Stimulated activated CD4-positive, alpha-beta T cell treated with anti-CD3 and anti-CD28 coated beads, Interleukin-1b, Interleukin-23, amount 100 ng/mL, for 48 hours (primary cell): ENCODE measurements at regions not wholly inside any gene's neighbourhood (a gene's known extent, or its start where the extent isn't known, plus 50 kb on each side); places are given as distances from the start of the nearest gene placed in this dataset.

Source experiments
- DNase-seq: peaks from one replicate; pipeline ENCODE4 v3.0.0-alpha.2; 2020

DNA sequence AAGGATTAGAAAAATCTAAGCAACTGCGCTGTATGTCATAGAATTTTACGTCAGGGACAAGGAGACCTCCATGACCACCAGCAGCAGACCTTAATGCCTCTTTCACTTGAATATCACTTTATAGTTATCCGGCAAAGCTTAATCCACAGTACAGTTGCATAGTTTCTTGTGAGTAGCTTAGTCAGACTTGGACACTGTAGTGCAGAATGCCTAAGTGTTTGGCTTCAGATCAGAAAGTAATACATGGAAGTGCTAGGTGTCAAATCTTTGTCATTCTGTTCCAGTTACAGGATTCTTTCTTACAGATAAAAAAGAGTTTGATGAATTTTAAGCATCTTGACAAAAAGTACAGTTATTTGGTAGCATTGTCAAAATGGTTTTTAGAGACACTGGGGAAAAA lies 239.9 kb upstream of the PAPPA start:
- DNase-seq: no peak

DNA sequence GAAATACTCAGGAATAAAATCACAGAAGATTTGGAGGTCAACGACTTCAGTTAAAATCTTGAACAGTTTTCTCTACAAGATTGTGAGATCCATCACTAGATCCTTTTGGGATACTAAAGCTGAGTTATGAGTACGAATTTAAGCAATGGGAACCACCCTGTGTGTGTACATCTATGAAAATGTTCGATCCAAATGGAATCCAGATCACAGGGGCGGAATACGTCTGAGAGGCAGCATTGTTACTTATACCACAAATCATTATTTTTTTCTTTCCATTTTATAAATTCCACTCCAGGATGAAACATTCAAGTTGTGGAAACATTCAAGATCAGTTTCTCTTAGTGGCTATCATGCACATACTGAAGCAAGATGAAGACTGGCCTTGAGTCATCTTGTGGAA lies 239.3 kb upstream of the PAPPA start:
- no peak for DNase-seq

DNA sequence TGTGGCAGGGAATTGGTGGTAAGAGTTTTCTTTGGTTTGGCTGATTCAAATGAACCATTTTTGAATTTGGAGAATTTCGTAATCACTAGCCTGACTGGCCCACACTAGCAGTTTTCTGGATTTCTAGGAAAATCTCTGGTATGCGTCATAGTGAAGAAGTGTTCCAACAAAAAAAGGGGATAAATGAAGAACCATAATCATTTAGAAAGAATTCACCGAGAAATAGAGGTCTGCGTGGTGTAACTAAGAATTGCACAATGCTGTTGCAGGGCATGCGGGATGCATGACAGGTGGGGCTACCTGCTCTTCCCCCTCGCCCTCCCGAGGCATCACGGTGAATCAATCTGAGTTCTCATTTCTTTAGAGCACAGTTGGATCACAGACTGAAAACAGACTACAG lies 232.3 kb upstream of the PAPPA start:
- no peak for DNase-seq

DNA sequence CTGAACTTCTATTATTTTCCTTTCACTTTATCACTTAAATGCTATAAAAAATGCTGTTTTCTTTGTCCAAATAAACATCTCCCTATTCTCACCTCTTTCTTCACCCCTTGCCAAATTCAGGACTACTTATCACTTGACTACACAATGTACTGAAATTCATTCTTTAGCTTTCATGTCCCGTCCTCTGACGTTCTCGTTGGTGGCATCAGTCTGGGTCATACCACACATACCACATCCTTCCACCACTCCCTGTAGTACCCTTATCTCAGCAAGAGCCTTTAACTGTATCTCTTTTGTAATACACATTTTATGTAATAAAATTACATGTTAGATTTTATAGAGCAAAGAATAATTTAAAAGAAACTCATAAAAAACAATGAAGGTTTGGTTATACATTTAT lies 231.1 kb upstream of the PAPPA start:
- DNase-seq: no peak

DNA sequence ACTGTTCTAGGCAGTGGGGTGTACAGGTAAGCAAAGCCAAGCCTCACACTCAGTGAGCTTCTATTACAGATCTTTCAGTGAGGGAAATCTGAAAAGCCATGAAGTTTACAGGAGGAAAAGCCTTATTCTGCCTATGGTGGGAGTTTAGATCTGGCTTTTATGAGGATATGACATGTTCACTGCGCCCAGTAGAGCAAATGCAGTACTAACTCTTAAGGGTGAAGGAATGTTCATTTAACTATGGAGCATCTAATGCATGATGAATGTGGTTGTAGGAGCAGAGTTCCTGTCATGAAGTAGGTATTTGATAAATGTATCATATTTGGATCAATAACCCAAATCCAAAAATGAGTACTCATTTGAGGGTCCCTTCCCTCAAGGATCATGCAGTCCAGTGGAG lies 230.2 kb upstream of the PAPPA start:
- DNase-seq: no peak

DNA sequence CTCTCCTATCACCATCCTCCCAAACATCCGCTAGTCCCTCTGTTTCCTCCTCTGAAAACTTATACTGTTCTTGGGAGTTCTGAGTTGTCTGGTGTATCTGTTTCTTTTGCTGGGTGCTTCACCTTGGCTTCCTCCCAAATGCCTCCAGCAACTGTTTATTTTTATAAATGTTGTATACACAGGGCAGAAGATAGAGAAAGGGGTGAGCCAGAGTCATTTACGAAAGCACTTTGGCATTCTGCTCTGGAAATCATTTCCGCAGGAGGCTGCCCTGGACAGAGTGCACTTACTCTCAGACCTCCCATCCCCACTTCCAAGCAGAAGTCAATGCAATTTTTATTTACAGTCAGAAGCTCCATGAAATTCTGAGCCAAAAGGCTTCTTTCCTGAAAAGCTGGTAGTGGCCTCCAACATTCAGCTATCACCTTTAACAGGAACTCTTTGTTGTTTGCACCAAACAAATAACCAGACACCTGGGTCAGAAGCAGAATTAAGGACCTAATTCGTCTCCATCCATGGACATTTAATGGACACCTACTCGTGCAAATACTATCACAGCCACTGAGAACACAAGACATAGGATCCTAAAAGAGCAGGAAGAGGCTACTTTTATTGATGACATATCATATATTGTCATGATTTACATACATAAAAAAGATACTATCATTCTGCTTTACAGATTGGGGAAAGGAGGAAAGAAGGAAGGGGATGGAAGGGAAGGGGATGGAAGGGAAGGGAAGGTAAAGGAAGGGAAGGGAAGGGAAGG lies 229.5 kb upstream of the PAPPA start:
- DNase-seq: no peak

DNA sequence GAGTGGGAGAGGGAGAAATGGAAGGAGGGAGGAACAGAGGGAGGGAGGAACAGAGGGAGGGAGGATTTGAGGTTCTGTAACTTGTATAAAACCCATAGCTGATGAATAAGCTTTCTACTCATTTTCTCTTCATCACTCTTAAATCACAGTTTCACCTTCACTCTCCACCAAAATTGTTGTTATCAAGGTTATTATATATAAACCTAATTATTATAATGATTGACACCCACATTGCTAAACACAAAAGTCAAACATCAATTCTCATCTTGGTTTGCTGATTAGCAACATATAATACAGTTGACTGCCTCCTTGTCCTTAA lies 229.0 kb upstream of the PAPPA start:
- no peak for DNase-seq

DNA sequence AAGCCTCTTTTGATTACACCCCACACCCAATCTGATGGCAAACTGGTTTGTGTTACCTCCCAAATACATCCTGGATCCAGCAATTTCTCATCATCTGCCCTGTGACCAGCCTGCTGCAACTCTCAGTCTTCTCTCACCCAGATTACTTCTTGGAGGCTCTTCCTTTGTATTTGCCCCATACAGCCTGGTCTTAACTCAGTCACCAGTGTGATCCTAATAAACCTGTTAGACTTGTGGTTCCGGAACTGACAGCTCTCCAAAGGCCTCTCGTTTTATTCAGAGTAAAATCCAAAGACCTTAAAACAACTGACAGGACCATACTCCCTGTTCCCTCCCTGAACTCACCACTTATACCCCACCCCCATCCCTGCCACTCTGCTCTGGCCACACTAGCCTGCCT lies 228.2 kb upstream of the PAPPA start:
- no peak for DNase-seq

DNA sequence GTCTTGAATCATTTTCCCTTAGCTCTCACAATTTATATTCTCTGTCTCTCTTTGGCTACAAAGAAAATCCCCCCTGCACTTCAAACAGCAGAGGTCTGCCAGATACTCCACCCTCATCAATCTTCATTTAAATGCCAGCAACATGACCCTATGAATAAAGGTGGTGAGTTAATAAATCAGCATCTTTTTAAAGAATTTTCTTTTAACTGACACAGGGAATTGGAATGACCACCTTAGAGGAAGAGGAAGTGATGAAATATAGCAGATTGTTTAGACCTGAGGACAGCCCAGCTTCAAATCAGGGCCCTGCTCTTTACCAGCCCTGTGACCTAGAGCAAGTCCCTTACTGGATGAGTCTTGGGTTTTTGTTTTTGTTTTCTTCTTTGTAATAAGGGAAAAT lies 223.1 kb upstream of the PAPPA start:
- no peak for DNase-seq

DNA sequence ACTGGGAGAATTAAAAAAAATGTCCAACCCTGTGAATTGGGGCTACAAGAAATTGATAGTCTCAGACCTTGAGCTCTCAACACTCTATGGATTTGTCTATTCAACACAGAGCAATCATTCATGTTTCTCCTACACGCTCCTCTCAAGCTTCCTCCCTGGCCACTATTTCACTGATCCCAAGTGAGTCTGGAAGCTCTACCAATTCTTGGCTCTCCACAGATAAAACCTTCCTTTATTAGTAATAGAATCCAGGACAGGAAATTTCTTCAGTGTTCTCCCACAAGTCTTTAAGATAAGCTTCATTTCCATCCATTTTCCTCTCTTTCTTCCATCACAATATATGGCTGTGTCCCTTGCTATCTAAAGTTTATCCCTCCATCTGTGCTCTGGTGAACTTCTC lies 215.1 kb upstream of the PAPPA start:
- no peak for DNase-seq

DNA sequence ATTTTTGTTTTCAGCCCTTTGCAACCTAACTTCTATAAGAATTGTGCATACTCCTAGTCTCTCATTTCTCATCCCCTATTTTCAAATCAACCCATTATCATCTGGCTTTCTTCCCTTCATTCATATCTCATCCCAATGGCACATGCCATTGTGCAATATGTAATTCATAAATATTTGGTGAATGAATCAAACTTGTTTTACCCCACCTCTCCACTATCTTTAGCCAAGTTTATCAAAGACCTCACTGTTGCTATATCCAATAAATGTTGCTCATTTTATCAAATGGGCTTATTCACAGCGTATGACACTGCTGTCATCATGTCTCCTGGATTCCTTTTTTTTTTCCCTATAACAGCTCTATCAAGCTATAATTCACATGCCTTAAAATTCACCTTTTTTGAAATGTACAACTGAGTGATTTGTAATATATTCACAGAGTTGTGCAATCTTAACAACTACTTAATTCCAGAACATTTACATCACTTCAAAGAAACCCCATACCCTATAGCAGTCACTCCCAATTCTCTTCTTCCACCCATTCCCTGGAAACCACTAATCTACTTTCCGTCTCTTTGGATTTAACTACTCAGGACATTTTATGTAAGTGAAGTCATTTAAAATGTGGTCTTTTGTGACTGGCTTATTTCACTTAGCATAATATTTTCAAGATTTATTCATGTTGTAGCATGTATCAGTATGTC lies 214.4 kb upstream of the PAPPA start:
- DNase-seq: no peak

DNA sequence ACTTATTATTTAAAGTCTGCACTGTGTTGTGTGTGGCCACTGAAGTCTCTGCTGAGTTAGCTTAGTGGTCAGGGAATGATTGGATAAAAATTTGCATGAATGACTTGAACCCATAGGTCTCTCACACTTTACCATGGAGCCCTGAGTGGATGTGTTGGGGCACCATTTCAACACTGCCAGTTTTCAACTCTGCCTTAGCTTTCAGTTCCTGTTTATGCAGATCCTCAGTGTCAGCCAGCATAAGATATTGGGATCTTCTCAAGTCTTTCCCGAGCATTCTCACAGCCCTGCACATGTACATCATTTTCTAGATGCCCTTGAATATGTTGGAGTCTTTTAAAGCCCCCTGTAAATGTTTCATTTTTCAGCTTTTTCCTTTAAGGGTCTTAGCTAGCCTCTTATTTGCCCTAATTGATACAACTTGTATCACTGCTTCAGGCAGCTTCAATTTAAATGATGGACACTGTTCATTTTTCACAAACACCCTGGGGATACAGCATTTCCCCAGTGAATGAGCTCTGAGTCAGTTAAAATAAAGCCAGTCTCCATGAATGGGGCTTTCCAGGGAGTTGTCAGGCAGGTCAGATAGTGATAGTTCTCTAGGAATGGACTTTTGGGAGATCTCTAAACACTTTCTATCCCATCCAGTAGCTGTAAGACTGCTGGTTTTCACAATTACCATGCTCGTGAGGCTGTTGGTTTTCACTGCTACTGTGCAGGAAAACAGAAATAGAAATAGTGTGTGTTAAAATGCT lies 211.9 kb upstream of the PAPPA start:
- DNase-seq: no peak

DNA sequence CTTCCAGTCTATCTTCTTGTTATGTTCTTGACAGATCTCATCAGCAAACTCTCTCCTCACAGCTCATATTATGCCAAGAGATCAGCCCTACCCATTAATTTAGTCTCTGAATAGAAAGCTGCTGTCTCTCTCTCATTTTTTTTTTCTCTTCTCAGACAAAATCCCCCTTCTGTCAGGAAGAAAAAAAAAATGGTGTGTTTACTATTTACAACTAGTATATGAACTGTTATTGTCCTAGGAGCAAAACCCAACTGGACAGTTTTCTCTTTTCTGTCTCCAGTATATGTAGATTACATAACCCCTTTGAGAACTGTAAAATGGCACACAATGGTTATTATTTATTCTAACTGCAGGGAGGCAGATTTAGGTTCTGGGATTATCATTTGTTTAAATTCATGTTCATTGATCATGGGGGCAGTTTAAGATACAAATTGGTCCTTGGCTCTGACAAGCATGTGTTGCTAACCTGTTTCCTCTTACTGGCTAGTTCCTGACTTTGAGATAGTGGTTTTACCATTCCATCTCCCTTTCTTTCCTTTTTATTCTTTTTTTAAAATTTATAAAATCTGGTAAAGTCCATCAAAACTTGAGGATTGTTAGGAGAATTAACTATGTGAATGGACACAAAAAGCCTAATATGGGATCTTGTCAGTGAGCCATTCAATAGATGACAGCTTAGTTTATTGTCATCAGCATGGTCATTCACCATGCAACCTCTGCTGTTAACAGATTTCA lies 210.0 kb upstream of the PAPPA start:
- no peak for DNase-seq

DNA sequence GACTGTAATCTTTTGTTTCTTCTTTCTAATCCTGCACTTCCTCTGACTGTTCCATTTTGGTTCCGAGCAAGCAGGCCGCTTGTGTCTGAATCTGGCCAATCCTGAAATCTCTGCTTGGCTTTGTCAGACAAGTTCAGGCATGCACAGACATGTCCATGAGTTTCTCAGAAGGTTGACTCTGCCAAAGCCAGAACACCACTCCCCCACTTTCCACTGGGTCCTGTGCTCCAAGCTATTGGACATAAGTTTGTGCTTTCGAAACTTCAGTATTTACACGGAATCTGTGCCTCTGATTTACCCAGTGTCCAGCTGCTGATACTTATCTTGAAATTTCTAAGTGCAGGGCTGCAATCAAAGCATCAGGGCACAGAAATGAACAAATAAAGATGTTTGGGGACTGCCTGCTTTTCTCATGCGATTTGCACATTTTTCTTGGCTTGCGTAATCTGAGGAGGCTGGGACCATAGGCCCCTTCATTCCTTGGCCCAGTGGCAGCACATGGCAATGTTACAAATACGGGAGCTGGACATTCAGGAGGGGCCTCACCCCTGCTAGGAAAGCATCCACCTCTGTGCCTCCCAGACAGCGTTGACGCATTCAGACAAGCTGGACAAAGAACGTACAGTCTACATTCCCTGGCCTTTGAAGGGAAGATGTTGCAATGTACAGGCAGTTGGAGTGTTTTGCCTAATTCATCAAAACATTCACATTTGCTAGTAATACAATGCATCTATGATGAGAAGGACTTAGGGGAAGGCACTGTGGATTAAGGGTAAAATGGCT lies 209.2 kb upstream of the PAPPA start:
- DNase-seq: no peak

DNA sequence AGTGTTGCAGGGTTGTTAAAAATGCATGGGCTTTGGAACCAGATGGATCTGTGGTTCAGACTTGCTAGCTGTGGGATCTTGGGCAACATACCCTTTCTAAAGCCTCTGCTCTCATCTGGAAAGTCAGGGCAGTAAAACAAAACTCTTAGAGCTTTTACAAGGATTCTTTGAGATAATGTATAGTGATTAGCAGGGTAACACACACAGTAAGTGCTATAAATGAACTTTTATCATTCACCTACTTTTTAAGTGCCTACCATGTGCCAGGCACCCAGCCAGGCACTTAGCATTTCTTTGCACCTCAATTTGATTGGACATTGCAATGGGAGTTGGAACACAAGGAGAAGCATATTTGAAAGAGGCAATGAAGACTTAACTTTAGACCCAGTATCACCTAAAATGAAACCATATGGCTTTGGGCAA lies 208.6 kb upstream of the PAPPA start:
- DNase-seq: no peak

DNA sequence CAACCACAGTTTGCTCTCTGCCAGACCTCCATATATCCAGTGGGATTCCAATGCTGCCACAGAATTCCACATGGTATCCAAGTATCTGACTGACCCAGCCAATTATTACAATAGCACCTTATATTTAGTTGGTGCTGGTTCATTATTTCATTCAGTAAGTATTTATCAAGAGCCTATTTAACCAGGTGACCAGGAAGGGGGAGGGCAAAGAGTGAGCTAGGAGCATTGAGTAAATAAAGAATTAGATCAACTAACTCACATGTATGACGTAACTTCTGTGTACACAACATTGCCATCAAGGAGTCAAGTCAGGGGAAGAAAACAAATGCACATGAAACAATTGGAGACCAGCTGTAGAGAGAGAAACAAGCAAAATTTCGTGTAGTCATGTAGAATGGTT lies 207.1 kb upstream of the PAPPA start:
- no peak for DNase-seq

DNA sequence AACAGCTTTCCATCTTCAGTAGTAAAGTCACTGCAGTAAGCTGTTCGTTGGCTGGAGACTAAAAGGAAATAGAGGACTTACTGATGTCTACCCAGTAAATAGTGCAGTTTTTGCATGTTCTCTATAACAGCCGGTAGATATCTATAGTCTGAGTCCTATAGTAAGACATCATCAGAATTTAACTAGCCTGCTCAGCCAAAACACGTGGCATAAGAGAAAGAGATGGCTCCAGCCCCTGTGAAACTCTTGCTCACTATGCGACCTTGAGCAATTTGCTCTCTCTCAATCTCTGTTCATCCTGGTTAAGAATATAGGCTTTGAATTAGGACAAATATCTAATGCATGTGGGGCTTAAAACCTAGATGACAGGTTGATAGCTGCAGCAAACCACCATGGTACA lies 201.6 kb upstream of the PAPPA start:
- no peak for DNase-seq

DNA sequence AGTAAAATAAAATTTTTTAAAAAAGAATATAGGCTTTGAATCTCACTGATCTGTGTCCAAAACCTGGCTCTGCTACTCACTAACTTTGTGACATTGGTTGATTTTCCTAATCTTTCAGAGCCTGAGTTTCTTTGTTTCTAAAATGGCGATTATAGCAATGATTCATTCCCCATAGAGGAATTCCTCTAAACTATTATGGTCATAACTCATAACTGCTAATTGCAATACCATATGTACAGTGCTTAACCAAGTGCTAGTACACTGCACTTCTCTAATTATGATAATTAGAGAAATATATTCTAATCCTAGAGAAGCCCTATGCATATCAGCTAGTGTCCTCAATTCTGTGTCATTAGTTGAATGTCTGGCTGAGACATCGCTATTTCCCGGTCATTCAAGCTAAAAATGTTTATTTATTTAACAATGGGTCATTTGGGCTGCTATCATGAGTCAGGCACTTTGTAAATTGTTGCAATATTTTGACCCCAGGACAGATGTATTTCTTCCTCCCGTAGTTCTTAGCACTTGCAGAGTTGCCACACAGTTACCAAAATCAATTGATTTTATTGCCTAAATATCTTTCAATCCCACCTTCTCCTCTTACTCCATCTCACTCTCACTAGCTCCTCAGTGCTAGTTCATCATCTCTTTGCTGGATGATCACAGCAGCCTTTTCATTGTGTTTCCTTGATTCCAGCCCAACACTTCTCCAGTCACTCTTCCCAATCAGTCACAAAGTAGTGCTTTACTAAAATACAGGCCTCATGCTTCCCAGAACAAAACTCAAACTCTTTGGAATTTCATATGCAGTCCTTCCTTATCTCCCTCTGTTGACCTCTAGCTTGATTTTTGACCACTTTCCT lies 200.9 kb upstream of the PAPPA start:
- DNase-seq: no peak

DNA sequence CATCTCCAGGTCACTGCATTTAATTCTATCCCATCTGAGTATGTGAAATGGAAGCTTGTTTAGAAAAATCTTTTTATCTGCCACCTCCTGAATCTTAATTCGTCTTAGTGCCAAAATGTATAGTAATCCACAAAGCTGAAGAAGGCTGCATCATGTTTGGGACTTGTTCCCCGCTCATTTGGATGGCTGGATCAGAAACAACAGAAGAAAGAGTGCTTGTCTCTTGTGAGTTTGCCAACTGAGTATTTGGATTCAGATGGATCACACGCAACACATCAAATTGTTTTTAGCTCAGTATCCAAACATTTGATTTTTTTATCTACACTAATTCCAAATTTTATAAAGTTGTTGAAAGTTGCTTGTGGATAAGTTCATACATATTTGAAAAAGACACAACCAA lies 197.2 kb upstream of the PAPPA start:
- no peak for DNase-seq

DNA sequence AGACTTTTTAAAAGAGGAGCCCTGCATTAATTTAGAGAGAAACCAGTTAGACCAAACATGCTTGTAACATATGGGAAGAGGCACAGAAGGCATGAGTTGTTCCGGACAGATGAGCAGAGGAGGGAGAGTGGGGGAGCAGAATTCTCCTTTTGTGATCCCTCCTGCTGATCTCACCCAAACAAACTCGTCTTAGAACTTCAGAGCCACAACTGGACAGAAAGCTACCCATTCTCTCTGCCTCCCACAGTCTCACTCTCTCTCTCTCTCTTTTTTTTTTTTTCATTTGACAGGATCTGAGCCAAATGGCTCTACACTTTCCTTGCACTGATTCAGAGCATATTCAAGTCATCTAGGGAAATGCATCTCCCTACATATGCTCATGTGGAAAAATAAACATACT lies 196.0 kb upstream of the PAPPA start:
- no peak for DNase-seq

DNA sequence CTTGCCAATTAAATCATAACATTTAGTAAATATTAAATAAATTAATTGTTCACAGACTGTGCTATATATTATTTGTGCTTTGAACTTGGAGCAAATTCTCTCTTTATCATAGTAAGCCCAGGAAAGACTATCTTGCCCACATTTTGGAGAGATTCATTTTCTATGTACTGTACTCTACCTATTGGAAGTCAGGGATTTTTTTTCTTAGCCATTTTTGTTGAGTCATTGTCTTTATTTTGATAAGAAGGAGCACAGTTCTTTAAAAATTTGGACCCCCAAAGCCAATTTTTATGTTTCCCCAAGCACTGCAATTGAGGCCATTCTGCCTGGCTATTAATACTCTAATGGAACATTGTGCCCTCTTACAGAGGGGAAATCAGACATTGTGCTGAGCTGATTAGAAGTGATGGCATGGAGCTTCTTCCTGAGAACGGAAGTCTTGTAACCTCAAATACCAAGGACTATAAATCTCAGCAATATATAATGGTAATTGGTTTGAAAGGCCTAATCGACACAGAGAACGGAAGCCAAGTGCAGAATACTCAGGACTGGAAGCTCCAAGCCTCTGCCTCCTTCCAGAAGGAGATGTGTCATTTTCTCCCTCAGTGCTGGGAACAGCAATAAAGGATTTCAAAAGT lies 188.8 kb upstream of the PAPPA start:
- DNase-seq: no peak
